Skin epidermis (tissue), 12 donors: ENCODE measurements at regions not wholly inside any gene's neighbourhood (a gene's known extent, or its start where the extent isn't known, plus 50 kb on each side); places are given as distances from the start of the nearest gene placed in this dataset.

Experiments used
- H3K27ac ChIP-seq, 21 experiments: fragments of 200-600 bp; sonication (generic) in 11 of 21; one replicate each; pipeline ENCODE4 v1.5.0; 2020; ENCODE audit warnings: mild to moderate bottlenecking in 3 of 21, inconsistent platforms in 2 of 21, moderate library complexity in 2 of 21
- H3K4me3 ChIP-seq, 7 experiments: fragments of 200-600 bp; sonication (generic) in 2 of 7; one replicate each; pipeline ENCODE4 v1.5.0; 2020; ENCODE audit warnings: inconsistent platforms in 2 of 7, mild to moderate bottlenecking in 2 of 7, moderate library complexity in 1 of 7

GRCh38 chr3:2001306-2002108 is 97.2 kb upstream of the CNTN4 start:
- no peak overlapping the region for H3K27ac ChIP-seq
- no peak overlapping the region for H3K4me3 ChIP-seq

DNA sequence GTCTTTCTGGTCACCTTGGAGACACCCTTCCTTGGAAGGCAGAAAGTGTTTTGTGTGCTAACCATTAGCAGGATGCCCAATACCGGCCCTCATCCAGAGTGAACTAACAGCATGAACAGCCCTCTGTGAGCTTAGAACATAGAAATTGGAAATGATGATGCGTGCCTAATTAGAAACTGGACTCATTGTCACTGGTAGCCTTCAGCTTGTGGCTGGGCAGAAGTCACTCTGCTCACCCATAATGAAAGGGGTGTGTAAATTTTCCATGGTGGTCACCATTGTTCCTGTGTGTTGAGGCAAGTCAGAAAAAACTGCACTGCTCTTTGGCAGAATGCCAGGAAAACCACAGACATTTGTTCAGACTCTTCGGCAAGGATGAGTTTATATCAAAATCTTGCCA is 74.7 kb upstream of the CNTN4 start:
- H3K4me3 ChIP-seq, result no peak overlapping the region

GRCh38 chr3:2024713-2025112 is 74.0 kb upstream of the CNTN4 start:
- no peak overlapping the region for H3K4me3 ChIP-seq

More for the DNA sequence above, 74.7 kb upstream of the CNTN4 start:
- no peak overlapping the region for H3K27ac ChIP-seq

DNA sequence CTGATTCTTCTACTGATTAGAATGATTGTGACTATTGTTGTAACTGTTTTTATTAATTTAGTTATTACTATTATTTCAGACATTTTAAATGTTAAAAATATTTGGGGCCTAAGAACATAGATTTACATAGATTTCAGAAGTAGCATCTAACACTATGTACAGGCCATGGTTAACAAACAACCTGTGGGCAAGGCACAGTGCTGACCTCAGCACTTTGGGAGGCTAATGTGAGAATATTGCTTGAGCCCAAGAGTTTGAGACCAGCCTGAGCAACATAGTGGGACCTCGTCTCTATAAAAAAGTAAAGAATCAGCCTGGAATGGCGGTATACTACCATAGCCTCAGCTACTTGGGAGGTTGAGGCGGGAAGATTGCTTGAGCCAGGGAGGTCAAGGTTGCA is 69.1 kb upstream of the CNTN4 start:
- Histone ChIP-seq H3K27ac (no peak overlapping the region), H3K4me3 (no peak overlapping the region)

More at GRCh38 chr3:2024713-2025112, 74.0 kb upstream of the CNTN4 start:
- H3K27ac ChIP-seq, result no peak overlapping the region

DNA sequence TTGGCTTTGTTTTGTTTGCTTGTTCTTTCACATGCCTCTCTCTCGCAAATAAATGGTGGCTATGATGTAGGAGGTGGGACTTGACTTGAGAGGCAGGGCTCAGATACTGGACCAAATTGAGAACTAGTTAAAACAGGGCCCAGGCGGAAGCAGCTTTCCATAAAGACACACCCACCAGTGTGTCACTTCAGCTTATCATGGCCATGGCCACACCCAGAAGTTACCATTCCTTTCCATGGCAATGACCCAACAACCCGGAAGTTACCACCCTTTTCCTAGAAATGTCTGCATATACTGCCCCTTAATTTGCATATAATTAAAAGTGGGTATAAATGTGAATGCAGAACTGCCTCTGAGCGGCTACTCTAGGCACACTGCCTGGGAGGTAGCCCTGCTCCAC is 62.6 kb upstream of the CNTN4 start:
- Histone ChIP-seq H3K27ac (no peak overlapping the region), H3K4me3 (no peak overlapping the region)

DNA sequence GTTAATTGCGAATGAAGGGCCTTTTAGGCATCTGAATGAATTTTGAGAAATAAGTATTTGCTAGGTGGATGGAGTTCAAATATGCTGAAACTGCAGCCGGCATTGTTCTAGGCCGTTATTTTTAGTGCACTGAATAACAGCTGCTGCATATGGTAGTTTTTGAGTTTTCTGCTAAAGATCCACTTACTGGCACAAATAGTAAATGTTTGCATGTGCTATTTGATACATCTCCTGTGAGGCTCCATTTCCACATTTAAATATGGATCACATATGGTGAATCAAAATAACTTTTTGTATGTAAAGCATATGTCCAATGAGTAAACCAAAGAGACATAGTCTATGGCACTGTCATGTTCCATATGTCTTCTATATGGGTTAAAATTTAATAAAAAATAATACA is 56.7 kb upstream of the CNTN4 start:
- Histone ChIP-seq H3K4me3 (no peak overlapping the region), H3K27ac (no peak overlapping the region)
